GM18861 (cell line): ENCODE measurements at regions not wholly inside any gene's neighbourhood (a gene's known extent, or its start where the extent isn't known, plus 50 kb on each side); places are given as distances from the start of the nearest gene placed in this dataset.

Source experiments
- ATAC-seq: cut with Tn5 transposase; IDR thresholded peaks from one replicate; pipeline ENCODE4 v1.9.1; 2021; ENCODE audit not compliant: unreplicated experiment

DNA sequence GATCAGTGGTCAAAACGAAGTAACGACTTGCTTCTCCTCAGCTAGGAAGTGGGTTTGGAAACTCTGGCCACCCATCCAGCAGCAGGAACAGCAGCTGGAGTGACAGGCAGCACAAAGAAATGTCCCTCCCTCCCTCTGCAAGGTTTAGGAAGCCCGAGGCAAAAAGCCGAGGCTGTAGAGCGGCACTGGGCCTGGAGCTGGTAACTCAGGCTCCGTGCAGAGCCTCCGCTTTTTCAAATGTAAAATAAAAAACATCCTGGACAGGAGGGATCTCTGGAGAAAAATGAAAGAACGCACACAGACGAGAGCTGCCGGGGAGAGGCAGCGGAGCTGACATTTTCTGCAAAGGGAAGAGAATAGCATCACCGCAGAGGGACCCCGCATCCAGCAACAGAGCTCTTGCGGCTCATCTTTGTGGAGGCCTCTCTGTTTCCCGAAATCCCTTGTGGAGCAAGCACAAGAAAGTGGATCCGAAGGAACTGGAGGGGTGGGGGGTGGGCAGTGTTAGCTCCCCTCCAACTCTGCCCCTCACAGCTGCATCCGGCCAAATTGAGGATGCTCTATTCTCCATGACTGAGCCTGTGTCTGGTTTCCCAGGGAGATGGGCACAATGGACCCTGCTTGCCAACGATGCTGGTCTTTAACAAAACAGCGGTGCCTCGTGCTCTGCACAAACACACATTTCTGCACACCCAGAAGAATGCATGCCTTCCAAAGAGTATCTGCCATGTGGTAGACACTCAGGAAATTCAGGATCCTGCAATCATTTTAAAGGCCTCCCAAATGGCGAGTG lies 335.5 kb upstream of the ZFHX3 start:
- no peak for ATAC-seq

DNA sequence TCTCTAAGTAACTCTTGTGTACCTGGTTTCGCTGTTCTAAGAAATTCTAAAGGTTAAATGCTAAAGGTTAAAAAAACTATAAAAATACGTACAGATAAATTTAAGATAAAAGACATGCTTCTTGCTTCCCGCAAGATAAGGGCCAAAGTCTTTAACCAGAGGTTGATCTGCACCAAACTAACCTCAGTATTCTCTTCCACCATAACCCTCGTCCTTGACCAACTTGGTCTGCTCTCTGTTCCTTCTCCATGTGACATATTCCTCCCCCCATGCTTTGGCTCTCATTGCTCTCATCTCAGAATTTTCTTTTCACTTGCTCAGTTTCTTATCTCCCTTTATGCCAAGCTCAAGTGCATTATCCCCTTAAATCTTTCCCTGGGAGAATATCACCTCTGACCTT lies 330.5 kb upstream of the ZFHX3 start:
- no peak for ATAC-seq

DNA sequence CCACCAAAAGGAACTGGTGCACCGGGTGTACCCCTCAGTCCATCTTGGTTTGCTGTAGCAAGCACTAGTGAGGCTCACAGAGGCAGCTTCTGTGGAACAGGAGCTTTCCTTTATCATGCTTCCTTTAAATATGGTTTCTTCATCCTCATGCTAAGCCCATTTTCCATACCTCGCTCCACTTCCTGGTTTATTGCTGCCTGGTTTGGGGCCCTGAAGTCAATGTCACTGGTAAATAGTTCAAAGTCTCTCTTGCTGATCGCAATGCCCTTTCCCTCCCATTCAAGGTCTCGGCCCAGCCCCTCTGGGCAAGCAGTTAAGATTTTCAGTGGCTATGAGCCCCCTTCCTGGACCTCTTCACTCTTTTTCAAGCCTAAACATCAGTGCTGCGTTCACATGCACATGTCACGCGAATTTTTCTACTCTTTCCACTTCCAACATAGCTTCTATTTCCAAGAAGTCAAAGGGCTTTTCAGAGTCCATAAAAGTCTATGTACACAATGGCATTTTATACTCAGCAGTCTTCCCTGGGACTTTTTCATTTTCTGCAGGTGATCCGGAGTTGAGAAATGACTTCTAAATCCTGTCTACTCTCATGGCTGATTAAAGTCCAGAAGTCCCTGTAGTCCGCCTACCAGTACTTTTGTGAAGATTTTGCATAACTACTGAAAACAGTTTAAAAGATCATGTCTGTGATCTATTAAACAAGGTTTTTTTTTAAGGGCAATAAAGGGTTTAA lies 323.8 kb upstream of the ZFHX3 start:
- no peak for ATAC-seq

DNA sequence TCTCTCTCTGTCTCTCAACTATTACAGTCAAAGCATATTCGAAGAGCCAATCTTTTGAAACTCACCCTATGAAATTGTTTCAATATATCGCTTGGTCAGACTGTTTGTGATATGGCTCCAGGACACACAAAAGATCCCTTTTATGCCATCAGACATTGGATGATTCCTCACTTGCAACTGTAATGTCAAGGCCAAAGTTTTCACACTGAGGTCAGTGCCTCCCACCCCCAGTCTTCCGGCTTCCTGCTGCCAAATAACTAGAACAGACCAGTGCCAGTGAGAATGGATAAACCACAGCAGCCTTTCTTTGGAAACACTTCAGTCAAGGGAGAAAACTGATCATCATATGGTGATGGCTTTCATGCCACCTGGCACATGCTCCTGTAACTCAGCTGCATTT lies 321.9 kb upstream of the ZFHX3 start:
- ATAC-seq: no peak

DNA sequence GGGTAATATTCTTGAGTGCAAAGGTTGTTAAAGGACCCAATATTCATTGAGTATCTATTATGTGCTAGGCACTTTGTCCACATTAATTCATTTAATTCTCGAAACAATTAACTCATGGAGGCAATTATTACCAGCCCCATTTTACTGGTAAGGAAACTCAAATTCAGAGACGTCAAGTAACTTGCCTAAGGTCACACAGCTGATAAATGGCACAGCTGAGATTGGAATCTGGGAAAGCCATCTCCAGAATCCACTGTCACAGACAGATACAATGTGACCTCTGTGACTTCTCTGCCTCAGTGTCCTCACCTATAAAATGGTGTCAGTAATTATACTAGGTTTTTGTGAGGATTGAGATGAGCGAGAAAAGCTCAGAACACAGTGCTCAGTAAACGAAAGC lies 320.8 kb upstream of the ZFHX3 start:
- no peak for ATAC-seq

DNA sequence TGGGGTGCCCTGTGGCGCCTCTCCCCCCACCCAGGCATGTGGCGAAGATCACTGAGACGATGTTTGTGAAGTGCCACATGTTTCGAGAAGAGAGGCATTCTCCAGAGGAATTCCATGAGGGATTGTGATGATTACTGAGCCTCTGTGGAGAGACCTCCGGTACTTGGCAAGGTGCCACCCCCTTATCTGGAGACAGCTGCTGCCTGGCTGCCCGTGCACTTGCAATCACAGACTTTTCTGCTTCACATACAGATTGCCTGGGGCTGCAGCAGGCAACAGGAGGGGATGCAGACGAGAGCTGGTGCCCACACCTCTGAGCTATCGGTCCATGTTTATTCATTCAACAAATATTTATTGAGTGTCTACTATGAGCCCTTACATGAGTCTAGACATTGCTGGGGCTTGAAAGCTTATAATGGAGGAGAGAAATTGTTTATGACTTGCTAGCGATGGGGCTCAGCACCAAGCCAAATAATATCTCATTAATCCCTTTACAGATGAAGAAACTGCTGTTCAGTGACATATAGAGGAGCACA lies 317.2 kb upstream of the ZFHX3 start:
- ATAC-seq: no peak

DNA sequence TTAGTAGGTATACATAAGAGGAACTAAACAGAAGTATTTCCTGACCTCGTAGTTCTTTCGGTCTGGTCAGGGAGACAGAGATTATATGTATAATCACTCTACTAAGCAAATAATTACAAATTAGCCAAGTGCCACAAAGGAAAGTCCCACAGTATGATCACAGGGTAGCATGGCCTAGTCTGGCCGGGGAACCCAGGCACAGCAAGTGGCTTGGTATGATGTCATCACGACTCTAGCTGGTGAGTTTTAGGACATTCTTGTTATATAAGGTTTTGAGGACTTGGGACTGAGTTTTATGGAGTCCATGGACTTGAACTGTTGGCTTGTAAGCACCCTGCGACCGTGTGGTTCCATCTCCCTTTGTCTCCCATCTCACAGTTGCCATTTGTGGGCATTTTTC lies 316.5 kb upstream of the ZFHX3 start:
- no peak for ATAC-seq

DNA sequence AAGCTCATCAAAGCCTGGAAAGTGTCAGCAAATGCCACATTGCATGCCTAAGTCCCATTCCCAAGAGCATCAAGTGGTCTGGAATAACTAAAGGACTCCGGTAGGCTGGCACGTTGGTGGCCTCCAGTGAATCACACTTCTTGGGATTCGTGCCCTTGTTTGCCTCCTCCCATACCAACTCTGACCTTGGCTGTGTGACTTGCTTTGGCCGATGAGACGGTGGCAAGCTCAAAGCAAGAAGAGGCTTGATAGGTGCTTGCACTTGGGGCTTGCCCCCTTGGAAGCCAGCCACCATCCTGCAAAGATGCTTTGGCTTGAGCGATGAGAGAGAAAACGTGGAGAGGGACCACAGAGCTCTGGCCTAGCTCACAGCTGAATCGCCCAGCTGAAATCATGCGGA lies 313.1 kb upstream of the ZFHX3 start:
- no peak for ATAC-seq

DNA sequence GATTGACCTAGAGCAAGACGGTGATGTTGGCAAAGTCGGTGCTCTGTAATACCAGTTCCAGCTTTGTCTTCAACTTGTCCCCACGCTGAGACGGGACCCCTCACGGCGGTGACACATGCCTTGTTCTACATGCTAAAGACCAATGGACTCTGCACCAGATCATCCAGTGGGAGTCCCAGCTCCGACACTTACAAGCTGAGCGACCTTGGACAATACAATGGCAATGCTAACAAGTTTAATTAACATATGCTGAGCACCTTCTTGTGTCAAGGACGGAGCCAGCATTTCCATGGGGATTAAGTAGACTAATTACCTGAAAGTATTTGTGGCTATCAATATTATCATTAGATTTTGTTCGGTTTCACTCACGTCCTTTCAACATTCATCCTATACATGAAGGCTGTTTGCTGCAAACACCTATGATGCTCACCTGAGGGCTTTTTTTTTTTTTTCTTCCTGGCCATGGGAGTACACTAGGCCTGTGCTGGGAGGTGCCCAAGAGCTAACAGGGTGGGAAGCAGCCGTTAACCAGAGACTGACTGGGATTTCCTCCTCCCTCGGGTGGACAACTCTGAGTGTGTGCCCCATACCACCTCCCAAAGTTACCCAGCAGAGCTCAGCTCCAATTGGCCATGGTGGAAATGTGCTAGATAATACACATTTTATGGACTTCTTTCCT lies 308.6 kb upstream of the ZFHX3 start:
- no peak for ATAC-seq

DNA sequence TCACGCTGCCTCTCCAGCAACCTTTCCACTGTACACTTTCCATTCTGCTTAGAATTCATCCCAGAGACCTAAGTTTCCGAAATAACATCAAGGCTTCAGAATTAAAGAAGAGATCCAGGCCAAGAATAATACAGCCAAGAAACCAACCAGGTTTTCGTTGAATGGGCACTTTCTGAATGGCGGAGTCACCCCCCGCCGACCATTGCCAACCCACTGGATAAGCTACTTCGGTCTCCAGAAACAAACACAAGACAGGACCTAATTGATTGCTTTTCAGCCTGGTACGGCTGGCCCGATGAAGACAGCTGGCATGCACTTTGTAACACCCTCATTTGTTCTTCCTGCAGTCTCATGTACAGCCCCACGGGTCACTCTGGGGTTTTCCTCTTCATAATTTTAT lies 308.1 kb upstream of the ZFHX3 start:
- no peak for ATAC-seq

DNA sequence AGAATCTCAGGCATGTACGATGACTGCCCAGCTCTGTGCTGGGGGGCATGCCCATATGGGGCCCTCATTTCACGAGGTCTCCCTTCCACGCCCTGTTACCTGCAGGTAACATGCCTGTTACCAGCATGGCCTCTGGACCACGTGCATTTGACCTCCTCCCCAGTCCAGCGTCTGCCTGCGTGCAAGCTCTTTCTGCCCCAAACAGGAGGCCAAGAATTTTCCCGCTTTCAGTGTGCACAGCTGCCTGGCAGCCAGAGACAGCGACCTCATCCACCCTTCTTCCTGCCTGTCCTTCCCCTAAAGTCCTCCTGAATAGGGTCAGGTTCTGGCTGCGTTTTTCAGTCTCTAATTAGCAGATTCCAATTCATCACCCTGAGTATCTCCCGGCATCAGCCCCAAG lies 306.5 kb upstream of the ZFHX3 start:
- ATAC-seq: no peak

DNA sequence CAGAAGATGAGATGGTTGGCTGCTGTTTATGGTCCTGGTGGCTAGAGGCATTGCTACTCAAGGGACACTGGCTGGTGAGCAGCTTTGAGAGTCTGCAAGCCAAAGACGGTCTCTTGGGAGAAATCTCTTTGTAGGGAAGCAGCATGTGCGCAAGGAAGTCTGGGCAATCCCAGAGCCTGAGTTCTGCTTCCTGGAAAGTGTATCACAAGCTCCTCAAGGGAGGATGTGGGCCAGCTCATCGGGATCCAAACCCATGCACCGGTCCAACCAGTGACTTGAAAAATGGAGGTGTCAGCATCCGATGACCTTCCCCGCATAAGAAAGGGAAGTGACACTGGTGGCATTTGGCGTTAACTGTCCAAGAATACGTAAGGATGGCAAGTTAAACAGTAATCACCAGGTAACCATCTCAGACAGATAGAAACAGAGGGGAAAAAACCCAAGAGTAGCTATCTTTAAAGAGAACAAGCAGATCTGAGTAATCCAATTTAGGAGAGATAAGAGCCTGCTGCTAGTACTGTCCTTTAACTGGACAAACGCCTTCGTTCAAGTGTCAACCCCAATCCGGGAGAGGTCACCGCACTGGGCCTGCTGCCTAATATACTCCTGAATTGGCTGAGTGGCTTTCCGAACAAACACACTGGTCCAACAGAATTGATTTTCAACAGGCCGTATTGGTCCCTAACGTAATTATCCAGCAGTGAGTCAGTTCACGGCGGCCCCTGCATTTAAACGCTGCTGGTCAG lies 303.0 kb upstream of the ZFHX3 start:
- ATAC-seq: no peak

DNA sequence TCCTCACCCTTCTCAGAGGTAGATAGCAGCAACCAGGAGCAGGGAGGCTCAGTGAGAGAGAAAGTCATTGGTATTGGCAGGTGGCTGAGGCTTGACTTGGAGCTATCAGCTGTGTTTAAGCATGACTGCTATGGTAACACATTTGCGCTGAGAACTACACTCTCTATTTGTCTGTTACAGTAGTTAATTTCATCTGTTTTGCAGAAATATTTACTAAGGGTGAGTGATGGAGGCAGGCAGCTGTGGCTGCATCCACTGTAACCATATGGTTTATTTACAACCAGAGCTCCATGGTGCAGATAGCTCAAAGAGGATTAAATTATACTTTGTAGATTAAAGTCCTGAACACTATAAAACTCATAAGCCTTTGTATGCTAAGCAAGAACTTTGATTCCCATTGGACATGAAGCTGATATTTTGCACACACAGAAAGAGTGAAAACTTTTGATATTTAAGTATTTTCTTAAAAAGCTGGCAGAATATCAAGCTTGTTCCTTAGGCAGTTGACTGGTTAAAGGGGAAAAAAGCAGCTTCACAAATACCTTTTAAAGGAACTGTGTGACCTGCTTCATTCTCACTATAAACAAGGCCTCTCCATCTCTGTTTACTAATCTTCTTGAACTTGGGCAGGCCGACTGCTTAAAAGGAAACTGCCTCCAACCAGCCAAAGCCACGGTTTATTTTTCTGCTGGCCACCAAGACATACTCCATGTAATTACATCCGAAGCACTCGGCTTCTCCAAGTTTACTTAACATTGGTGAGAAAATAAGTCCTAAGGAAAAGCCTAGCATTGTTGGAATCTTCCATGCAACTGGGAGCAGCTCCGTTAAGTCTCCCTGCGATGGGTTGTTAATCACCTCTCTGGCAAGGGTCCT lies 299.8 kb upstream of the ZFHX3 start:
- ATAC-seq: no peak

DNA sequence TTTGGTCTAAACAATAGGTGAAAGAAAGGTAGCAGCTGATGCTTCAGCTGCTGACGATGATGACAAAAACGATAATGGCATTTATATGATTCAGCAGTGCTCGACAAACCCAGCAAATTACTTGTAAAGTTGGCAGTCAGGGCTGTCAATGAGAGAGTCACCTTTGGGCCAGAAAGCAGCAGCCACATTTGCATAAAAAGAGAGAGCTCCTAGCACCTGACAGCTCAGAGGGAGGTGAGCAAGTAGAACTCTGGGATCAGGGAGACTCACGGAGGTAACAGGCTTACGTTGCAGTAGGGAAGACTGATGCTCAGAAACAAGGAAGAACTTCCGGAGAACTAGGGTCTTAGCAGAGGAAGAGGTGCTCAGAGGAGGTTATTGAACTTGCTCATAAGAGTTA lies 291.9 kb upstream of the ZFHX3 start:
- ATAC-seq: no peak

DNA sequence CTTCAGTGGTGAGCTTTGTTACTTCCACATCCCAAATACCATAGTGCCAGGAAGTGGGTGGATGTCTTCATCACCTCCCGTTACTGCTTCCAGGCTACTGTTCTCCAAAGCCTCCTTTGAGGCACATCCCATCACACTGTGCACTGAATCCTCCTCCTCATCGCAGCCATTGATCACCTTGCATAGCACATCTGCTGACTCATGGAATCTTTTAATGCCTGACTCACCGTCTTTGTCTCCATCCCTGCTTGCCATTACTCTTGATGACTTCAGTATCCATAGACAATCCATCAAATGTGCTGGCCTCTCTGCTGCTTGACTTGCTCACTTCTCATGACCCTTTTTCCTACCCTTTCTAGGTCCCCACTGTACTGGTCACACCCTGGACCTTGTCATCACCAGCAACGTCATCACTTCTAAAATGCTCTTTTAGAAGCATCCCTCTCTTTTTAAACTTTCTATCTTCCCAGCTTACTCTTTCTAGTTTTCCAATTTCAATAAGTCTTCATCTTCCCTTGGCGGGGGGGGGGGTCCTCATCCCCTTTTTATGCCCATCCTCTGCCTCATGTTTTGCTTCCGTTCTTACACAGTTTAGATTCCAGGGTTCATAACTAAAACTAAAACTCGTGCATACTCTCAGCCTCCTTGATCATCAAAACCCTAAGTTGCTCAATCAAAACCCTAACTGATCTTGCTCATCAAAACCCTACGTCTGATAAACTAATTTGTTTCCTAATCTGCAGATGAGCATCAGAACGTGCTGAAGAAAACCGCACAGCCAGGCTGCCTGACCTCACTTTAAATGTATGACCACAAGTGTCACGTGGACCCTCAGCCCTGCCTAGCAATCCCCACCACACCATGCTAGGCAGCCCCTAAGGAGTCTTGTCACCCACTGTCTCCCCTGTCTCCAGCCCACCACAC lies 289.7 kb upstream of the ZFHX3 start:
- no peak for ATAC-seq

DNA sequence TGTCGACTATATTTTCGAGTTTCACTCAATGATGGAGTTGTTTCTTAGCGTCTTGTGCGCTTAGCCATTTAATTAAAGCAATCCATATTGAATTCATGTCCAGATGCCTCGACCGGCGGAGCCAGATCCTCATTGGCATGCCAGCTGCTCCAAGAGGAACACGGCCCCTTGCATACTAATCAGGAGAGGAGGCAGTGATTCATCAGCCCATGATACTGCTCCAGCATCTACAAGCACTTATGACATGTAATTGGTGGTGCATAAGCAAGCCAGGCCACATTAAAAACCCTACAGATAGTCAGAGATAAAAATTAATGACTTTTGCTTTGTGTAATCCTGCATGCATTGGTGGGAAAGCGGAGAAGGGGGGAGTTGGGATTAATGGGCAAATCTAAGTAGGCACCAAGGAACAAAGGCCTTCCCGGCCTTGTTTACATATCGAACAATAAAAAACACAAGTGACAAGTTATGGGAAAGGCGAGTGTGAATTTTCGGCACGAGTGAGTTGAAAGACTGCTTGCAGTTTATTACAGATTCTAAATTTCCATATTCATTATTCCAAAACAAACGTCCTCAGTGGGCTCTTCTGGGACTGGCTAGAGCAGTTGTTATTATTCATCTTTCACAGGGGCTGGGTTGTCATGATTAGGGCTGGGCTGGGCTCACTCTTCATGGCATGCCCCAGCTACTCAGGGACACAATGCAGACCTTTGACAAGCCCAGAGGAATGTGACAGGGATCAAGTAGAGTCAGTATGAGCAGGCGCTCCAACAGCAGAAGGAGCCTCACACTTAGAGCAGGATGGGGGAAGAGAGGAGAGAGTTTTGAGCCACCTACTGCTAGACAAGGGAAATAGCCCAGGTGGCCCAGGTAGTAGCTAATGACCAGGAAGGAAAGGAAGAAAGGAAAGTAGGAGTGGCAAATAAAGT lies 281.7 kb upstream of the ZFHX3 start:
- ATAC-seq: no peak

DNA sequence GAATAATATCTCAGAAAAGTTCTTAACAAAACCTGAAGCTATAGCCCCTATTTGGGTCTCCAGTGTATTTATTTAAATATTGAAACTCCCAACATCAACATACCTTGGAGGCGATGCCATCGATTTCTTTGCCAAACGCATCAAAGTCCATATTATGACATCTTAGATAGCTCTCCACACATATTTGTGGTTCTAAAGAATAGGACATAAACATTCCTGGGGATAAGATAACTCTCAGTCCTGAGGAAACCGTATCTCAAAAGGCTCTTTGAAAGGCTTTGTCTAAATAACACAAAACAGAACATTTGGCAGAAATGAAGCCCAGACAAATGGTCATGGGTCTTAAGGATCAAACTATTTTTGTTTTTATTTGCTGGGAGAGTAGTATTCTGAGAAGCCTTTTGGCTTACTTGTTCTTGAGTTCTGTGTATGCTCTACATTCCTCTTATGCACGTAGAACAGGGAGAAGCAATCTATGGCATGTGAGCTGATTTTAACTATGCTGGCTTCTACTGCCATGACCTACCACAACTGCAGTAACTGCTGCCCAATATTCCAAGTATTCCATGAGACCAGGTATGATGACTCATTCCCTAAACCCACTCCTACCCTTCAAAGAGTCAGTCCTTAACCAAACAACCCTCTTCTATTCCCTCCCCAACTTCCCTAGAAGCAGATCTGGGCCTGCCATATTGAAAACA lies 279.0 kb upstream of the ZFHX3 start:
- no peak for ATAC-seq
